OCI-LY1 (cell line): ENCODE measurements at regions not wholly inside any gene's neighbourhood (a gene's known extent, or its start where the extent isn't known, plus 50 kb on each side); places are given as distances from the start of the nearest gene placed in this dataset.

Experiments
- EZH2 ChIP-seq: fragments of 200-600 bp; sonication (generic), shearing (Covaris generic); IDR thresholded peaks from 2 replicates; pipeline ENCODE4 v1.8.0; 2017; ENCODE audit warnings: borderline replicate concordance, mixed run types, mild to moderate bottlenecking, antibody characterized with exemption, low read length, moderate library complexity, mixed read lengths
- TF ChIP-seq, protein P1 (sequence below): fragments of 200-600 bp; sonication (generic), shearing (Covaris generic); IDR thresholded peaks from 2 replicates; pipeline ENCODE4 v1.5.1; 2017; ENCODE audit warnings: mild to moderate bottlenecking, antibody characterized with exemption, low read length, moderate library complexity, mixed read lengths

GRCh38 chr10:4043897-4044665 is 259.1 kb upstream of the KLF6 start:
- TF ChIP-seq EZH2, result no peak
- TF ChIP-seq, protein P1, sequence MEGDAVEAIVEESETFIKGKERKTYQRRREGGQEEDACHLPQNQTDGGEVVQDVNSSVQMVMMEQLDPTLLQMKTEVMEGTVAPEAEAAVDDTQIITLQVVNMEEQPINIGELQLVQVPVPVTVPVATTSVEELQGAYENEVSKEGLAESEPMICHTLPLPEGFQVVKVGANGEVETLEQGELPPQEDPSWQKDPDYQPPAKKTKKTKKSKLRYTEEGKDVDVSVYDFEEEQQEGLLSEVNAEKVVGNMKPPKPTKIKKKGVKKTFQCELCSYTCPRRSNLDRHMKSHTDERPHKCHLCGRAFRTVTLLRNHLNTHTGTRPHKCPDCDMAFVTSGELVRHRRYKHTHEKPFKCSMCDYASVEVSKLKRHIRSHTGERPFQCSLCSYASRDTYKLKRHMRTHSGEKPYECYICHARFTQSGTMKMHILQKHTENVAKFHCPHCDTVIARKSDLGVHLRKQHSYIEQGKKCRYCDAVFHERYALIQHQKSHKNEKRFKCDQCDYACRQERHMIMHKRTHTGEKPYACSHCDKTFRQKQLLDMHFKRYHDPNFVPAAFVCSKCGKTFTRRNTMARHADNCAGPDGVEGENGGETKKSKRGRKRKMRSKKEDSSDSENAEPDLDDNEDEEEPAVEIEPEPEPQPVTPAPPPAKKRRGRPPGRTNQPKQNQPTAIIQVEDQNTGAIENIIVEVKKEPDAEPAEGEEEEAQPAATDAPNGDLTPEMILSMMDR, result no peak
